Kidney (tissue), 13 donors: ENCODE measurements at regions not wholly inside any gene's neighbourhood (a gene's known extent, or its start where the extent isn't known, plus 50 kb on each side); places are given as distances from the start of the nearest gene placed in this dataset.

Source experiments
- DNase-seq, 5 donors: peaks; one replicate each; pipeline ENCODE4 v3.0.0-alpha.2; 2013 to 2020
- FAIRE-seq: peaks from 2 replicates; lab custom pipeline; 2012; peaks lifted over from hg19 to GRCh38; lab: Jason Lieb, UNC
- H3K27ac ChIP-seq, 2 donors: one replicate each; pipeline ENCODE4 v1.7.0; 2013; ENCODE audit warnings: low read depth in 2 of 2, low read length in 2 of 2, inconsistent platforms in 1 of 2
- H3K27me3 ChIP-seq: one replicate; pipeline ENCODE4 v1.7.1; 2013; ENCODE audit warnings: low read length, inconsistent platforms; ENCODE audit not compliant: control insufficient read depth, insufficient read depth
- H3K36me3 ChIP-seq, 3 donors: one replicate each; pipeline versions ENCODE4 v1.7.0 to v1.7.1; 2013; ENCODE audit warnings: low read length in 3 of 3, control low read depth in 1 of 3, inconsistent platforms in 1 of 3; ENCODE audit not compliant: insufficient read depth in 3 of 3, control insufficient read depth in 2 of 3
- H3K4me1 ChIP-seq, 3 donors: one replicate each; pipeline versions ENCODE4 v1.7.0 to v1.7.1; 2013; ENCODE audit warnings: low read length in 3 of 3, inconsistent platforms in 1 of 3, low read depth in 1 of 3; ENCODE audit not compliant: control insufficient read depth in 2 of 3, insufficient read depth in 2 of 3
- H3K4me3 ChIP-seq, 3 donors: one replicate each; pipeline versions ENCODE4 v1.7.0 to v1.8.1; 2013; ENCODE audit warnings: low read length in 3 of 3, control low read depth in 1 of 3, inconsistent platforms in 1 of 3
- H3K9ac ChIP-seq, 3 donors: one replicate each; pipeline versions ENCODE4 v1.7.0 to v1.7.1; 2013; ENCODE audit warnings: low read length in 3 of 3, control low read depth in 1 of 3, inconsistent platforms in 1 of 3
- H3K9me3 ChIP-seq, 3 donors: one replicate each; pipeline versions ENCODE4 v1.7.0 to v1.7.1; 2013; ENCODE audit warnings: low read length in 3 of 3, control low read depth in 1 of 3, inconsistent platforms in 1 of 3; ENCODE audit not compliant: control insufficient read depth in 2 of 3, insufficient read depth in 1 of 3
- CTCF ChIP-seq: IDR thresholded peaks from 3 replicates; pipeline ENCODE4 v1.5.1; 2012; ENCODE audit warnings: mild to moderate bottlenecking, moderate library complexity, borderline replicate concordance; ENCODE audit not compliant: insufficient read depth; ENCODE audit errors: extremely low read depth
- intact Hi-C: fragments of 100-400 bp; cut with DNase I; formaldehyde crosslinking; loops from one replicate; pipeline ENCODE4 v1.11.1; 2022
- donor health status: control.
- donor health status: control.
- donor health status: control.
- donor health status: control.
- donor health status: control.
- donor health status: DM: yes; HTN: yes; CAD: no.
- donor health status: Normal renal cell carcinoma (clear cell type).

GRCh38 chr6:1096967-1097765 lies 214.7 kb upstream of the FOXQ1 start:
- intact Hi-C loops = no loop called here
- Histone ChIP-seq H3K36me3 (no peaks in the 10 kb centered on the region), H3K4me1 (no peaks in the 10 kb centered on the region), H3K4me3 (no peak overlapping the region), H3K27me3 (no peaks in the 10 kb centered on the region), H3K27ac (no peak overlapping the region), H3K9ac (no peak overlapping the region), H3K9me3 (no peaks in the 10 kb centered on the region)
- TF ChIP-seq CTCF = no peak
- no peak for DNase-seq
- FAIRE-seq = no peak

- intact Hi-C loops = no loop called here
- no peak overlapping the region for H3K27ac ChIP-seq
These were observed 217.6 kb upstream of the FOXQ1 start for GRCh38 chr6:1094306-1094705.

GRCh38 chr6:1091900-1092299 lies 220.0 kb upstream of the FOXQ1 start:
- H3K9ac ChIP-seq = no peak overlapping the region
- H3K27me3 ChIP-seq = no peaks in the 10 kb centered on the region
- DNase-seq = no peak
- H3K4me1 ChIP-seq = no peaks in the 10 kb centered on the region
- intact Hi-C loops = no loop called here
- no peak overlapping the region for H3K27ac ChIP-seq
- no peak overlapping the region for H3K4me3 ChIP-seq
- H3K36me3 ChIP-seq = no peaks in the 10 kb centered on the region
- no peak for TF ChIP-seq CTCF
- FAIRE-seq = no peak
- no peaks in the 10 kb centered on the region for H3K9me3 ChIP-seq

More at GRCh38 chr6:1094306-1094705, 217.6 kb upstream of the FOXQ1 start:
- Histone ChIP-seq H3K36me3 (no peaks in the 10 kb centered on the region), H3K9me3 (no peaks in the 10 kb centered on the region), H3K9ac (no peak overlapping the region), H3K27me3 (no peaks in the 10 kb centered on the region), H3K4me3 (no peak overlapping the region), H3K4me1 (no peaks in the 10 kb centered on the region)
- TF ChIP-seq CTCF = no peak
- DNase-seq = no peak
- FAIRE-seq = no peak
